ENCODE measurements at regions not wholly inside any gene's neighbourhood (a gene's known extent, or its start where the extent isn't known, plus 50 kb on each side); places are given as distances from the start of the nearest gene placed in this dataset.

DNA sequence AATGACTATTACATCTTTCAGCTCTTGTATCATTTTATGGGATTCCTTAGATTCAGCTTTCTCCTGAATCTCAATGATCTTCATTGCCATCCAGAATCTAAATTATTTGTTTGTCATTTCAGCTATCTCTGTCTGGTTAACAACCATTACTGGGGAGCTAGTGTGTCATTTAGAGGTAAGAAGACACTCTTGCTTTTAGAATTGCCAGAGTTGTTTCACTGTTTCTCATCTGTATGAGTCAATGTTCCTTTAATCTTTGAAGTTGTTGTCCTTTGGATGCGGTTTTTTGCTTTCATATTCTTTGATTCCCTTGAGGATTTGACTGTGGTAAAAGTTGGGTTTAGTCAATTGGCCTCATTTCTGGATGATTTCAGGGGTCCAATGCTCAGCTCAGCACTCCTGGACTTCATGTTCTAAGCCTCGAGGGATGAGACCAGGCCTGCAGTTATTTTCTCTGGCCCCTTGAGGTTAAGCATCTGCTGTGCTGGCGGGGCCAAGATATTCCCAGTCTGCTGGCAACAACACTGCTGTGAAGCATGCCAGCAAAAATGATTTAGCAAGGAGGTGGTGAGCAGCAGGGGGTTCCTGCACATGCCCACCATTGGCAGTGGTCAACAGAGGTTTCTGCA, 102.4 kb upstream of the PCSK5 start:
- no peak for TF ChIP-seq EZH2 (IDR thresholded peaks at IDR 0.05)
- TF ChIP-seq POLR2AphosphoS5 (IDR thresholded peaks at IDR 0.05; ENCODE audit: borderline replicate concordance, low read depth, low read length): no peak
- peak; percentile 47 for TF ChIP-seq FOXP2 (optimal IDR thresholded peaks at IDR 0.05; ENCODE audit: control extremely low read depth, extremely low read length, insufficient read depth)
